Activated naive CD4-positive, alpha-beta T cell (primary cell): ENCODE measurements at regions not wholly inside any gene's neighbourhood (a gene's known extent, or its start where the extent isn't known, plus 50 kb on each side); places are given as distances from the start of the nearest gene placed in this dataset.

Experiments used
- DNase-seq, 4 experiments: peaks; one replicate each; lab custom pipeline; 2025; lab: John Stamatoyannopoulos, UW

- DNase-seq: no peak
Observed at GRCh38 chr10:2445370-2445769, 622.0 kb upstream of the PFKP start.

GRCh38 chr10:2439983-2440382 lies 627.4 kb upstream of the PFKP start:
- DNase-seq: no peak

GRCh38 chr10:2439000-2439399 lies 628.3 kb upstream of the PFKP start:
- DNase-seq: no peak

- DNase-seq: no peak
Observed at GRCh38 chr10:2438248-2438939, 629.0 kb upstream of the PFKP start.

GRCh38 chr10:2436933-2437332 lies 630.4 kb upstream of the PFKP start:
- no peak for DNase-seq

- DNase-seq: no peak
Observed at GRCh38 chr10:2431961-2432360, 635.4 kb upstream of the PFKP start.

- DNase-seq: no peak
Observed at GRCh38 chr10:2427412-2427811, 639.9 kb upstream of the PFKP start.

GRCh38 chr10:2425320-2425719 lies 642.0 kb upstream of the PFKP start:
- DNase-seq: no peak

- DNase-seq: no peak
Observed at GRCh38 chr10:2414562-2414961, 652.8 kb upstream of the PFKP start.

GRCh38 chr10:2414039-2414438 lies 653.3 kb upstream of the PFKP start:
- no peak for DNase-seq

- DNase-seq: no peak
Observed at GRCh38 chr10:2410049-2410448, 657.3 kb upstream of the PFKP start.

- no peak for DNase-seq
Observed at GRCh38 chr10:2401459-2401858, 664.1 kb upstream of the ADARB2 start.

GRCh38 chr10:2399482-2399881 lies 662.2 kb upstream of the ADARB2 start:
- DNase-seq: no peak

- DNase-seq: no peak
Observed at GRCh38 chr10:2392145-2392812, 655.0 kb upstream of the ADARB2 start.

GRCh38 chr10:2387672-2388071 lies 650.3 kb upstream of the ADARB2 start:
- DNase-seq: no peak

- no peak for DNase-seq
Observed at GRCh38 chr10:2387261-2387660, 649.9 kb upstream of the ADARB2 start.

GRCh38 chr10:2380218-2380617 lies 642.9 kb upstream of the ADARB2 start:
- no peak for DNase-seq

GRCh38 chr10:2367083-2367482 lies 629.8 kb upstream of the ADARB2 start:
- DNase-seq: no peak

GRCh38 chr10:2366264-2366931 lies 629.1 kb upstream of the ADARB2 start:
- DNase-seq: no peak

- no peak for DNase-seq
Observed at GRCh38 chr10:2362331-2362730, 625.0 kb upstream of the ADARB2 start.

- no peak for DNase-seq
Observed at GRCh38 chr10:2358586-2358985, 621.3 kb upstream of the ADARB2 start.

GRCh38 chr10:2356670-2357069 lies 619.3 kb upstream of the ADARB2 start:
- no peak for DNase-seq

- DNase-seq: no peak
Observed at GRCh38 chr10:2351566-2351965, 614.2 kb upstream of the ADARB2 start.
